ENCODE measurements at regions not wholly inside any gene's neighbourhood (a gene's known extent, or its start where the extent isn't known, plus 50 kb on each side); places are given as distances from the start of the nearest gene placed in this dataset.

GRCh38 chr18:76113101-76113500 is 381.9 kb downstream of the ZNF516 start:
- H3K4me1 ChIP-seq = no peaks in the 10 kb centered on the region
- H3K36me3 ChIP-seq = no peaks in the 10 kb centered on the region
- intact Hi-C loops (cut with DNase I) = no loop called here
- H3K4me3 ChIP-seq = no peak overlapping the region
- no peak for TF ChIP-seq CTCF (IDR thresholded peaks at IDR 0.05)
- no peak overlapping the region for H3K27ac ChIP-seq
- H3K9me3 ChIP-seq = no peaks in the 10 kb centered on the region
- DNase-seq = no peak
- ATAC-seq = no peak
- no peaks in the 10 kb centered on the region for H3K27me3 ChIP-seq

GRCh38 chr18:76102626-76103025 is 392.4 kb downstream of the ZNF516 start:
- DNase-seq = no peak
- Histone ChIP-seq H3K27me3 (no peaks in the 10 kb centered on the region), H3K9me3 (peaks cover 0 to 18% of the 10 kb centered on the region in 2 donors), H3K27ac (no peak overlapping the region), H3K4me3 (no peak overlapping the region), H3K4me1 (no peaks in the 10 kb centered on the region), H3K36me3 (no peaks in the 10 kb centered on the region)
- TF ChIP-seq CTCF (IDR thresholded peaks at IDR 0.05) = no peak
- no peak for ATAC-seq
- intact Hi-C loops (cut with DNase I) = no loop called here

- no peaks in the 10 kb centered on the region for H3K27me3 ChIP-seq
- no peak for TF ChIP-seq CTCF (IDR thresholded peaks at IDR 0.05)
- H3K36me3 ChIP-seq = no peaks in the 10 kb centered on the region
- ATAC-seq (no peak), DNase-seq (peak in 2 of 4 donors; percentile 13 to 18)
- no peak overlapping the region for H3K4me3 ChIP-seq
- peaks cover 0 to 18% of the 10 kb centered on the region in 2 donors for H3K9me3 ChIP-seq
- intact Hi-C loops (cut with DNase I) = no loop called here
- H3K27ac ChIP-seq = no peak overlapping the region
- H3K4me1 ChIP-seq = no peaks in the 10 kb centered on the region
These were observed 392.9 kb downstream of the ZNF516 start for GRCh38 chr18:76102156-76102555.

GRCh38 chr18:76099931-76100457 is 395.0 kb downstream of the ZNF516 start:
- no peak overlapping the region for H3K27ac ChIP-seq
- intact Hi-C loops (cut with DNase I) = no loop called here
- DNase-seq = no peak

More at GRCh38 chr18:76099931-76100457, 395.0 kb downstream of the ZNF516 start:
- Histone ChIP-seq H3K27me3 (no peaks in the 10 kb centered on the region), H3K9me3 (peaks cover 0 to 15% of the 10 kb centered on the region in 2 donors), H3K4me1 (no peaks in the 10 kb centered on the region), H3K36me3 (no peaks in the 10 kb centered on the region), H3K4me3 (no peak overlapping the region)
- TF ChIP-seq CTCF (IDR thresholded peaks at IDR 0.05) = no peak
- ATAC-seq = no peak
